ENCODE measurements at regions not wholly inside any gene's neighbourhood (a gene's known extent, or its start where the extent isn't known, plus 50 kb on each side); places are given as distances from the start of the nearest gene placed in this dataset.
A peak's percentile ranks its signal among the peaks of the same experiment; 100 is the strongest.

- DNase-seq (ENCODE audit: low read depth): no peak
- no peak for TF ChIP-seq CTCF (IDR thresholded peaks at IDR 0.05; ENCODE audit: control insufficient read depth, insufficient read depth, low read depth, low read length, missing control alignments)
- H3K4me3 ChIP-seq (ENCODE audit: control insufficient read depth, low read depth, low read length): no peak overlapping the region
Measured at GRCh38 chr11:34750692-34751405, 130.0 kb downstream of the EHF start.

- TF ChIP-seq CTCF (IDR thresholded peaks at IDR 0.05; ENCODE audit: control insufficient read depth, insufficient read depth, low read depth, low read length, missing control alignments): no peak
- H3K4me3 ChIP-seq (ENCODE audit: control insufficient read depth, low read depth, low read length): no peak overlapping the region
- peak; percentile 77 for DNase-seq (ENCODE audit: low read depth)
Measured at GRCh38 chr11:34749666-34750659, 129.1 kb downstream of the EHF start.

- no peak for DNase-seq (ENCODE audit: low read depth)
- no peak overlapping the region for H3K4me3 ChIP-seq (ENCODE audit: control insufficient read depth, low read depth, low read length)
- no peak for TF ChIP-seq CTCF (IDR thresholded peaks at IDR 0.05; ENCODE audit: control insufficient read depth, insufficient read depth, low read depth, low read length, missing control alignments)
Measured at GRCh38 chr11:34748036-34748435, 127.1 kb downstream of the EHF start.

GRCh38 chr11:34747251-34747650 is 126.4 kb downstream of the EHF start:
- TF ChIP-seq CTCF (IDR thresholded peaks at IDR 0.05; ENCODE audit: control insufficient read depth, insufficient read depth, low read depth, low read length, missing control alignments): no peak
- no peak for DNase-seq (ENCODE audit: low read depth)
- no peak overlapping the region for H3K4me3 ChIP-seq (ENCODE audit: control insufficient read depth, low read depth, low read length)

GRCh38 chr11:34745195-34745594 is 124.3 kb downstream of the EHF start:
- no peak for DNase-seq (ENCODE audit: low read depth)
- H3K4me3 ChIP-seq (ENCODE audit: control insufficient read depth, low read depth, low read length): no peak overlapping the region
- TF ChIP-seq CTCF (IDR thresholded peaks at IDR 0.05; ENCODE audit: control insufficient read depth, insufficient read depth, low read depth, low read length, missing control alignments): no peak

GRCh38 chr11:34744511-34744910 is 123.6 kb downstream of the EHF start:
- DNase-seq (ENCODE audit: low read depth): no peak

More at GRCh38 chr11:34744511-34744910, 123.6 kb downstream of the EHF start:
- H3K4me3 ChIP-seq (ENCODE audit: control insufficient read depth, low read depth, low read length): no peak overlapping the region
- TF ChIP-seq CTCF (IDR thresholded peaks at IDR 0.05; ENCODE audit: control insufficient read depth, insufficient read depth, low read depth, low read length, missing control alignments): no peak
